Uterus (tissue), 2 donors: ENCODE measurements at regions not wholly inside any gene's neighbourhood (a gene's known extent, or its start where the extent isn't known, plus 50 kb on each side); places are given as distances from the start of the nearest gene placed in this dataset.

Source experiments
- POLR2A ChIP-seq, 2 donors: fragments of 450-650 bp; IDR thresholded peaks; one replicate each; pipeline ENCODE4 v1.6.1; 2016; ENCODE audit warnings: antibody characterized with exemption in 2 of 2, mild to moderate bottlenecking in 1 of 2, moderate library complexity in 1 of 2
- TF ChIP-seq, protein P1 (sequence below), 4 experiments: fragments of 200-600 bp in 2 of 4; fragments of 450-650 bp in 2 of 4; sonication (generic) in 2 of 4; IDR thresholded peaks; one replicate each; pipeline ENCODE4 v1.5.1; 2016 to 2019; ENCODE audit warnings: antibody characterized with exemption in 4 of 4, mild to moderate bottlenecking in 2 of 4, moderate library complexity in 1 of 4

- TF ChIP-seq, protein P1, sequence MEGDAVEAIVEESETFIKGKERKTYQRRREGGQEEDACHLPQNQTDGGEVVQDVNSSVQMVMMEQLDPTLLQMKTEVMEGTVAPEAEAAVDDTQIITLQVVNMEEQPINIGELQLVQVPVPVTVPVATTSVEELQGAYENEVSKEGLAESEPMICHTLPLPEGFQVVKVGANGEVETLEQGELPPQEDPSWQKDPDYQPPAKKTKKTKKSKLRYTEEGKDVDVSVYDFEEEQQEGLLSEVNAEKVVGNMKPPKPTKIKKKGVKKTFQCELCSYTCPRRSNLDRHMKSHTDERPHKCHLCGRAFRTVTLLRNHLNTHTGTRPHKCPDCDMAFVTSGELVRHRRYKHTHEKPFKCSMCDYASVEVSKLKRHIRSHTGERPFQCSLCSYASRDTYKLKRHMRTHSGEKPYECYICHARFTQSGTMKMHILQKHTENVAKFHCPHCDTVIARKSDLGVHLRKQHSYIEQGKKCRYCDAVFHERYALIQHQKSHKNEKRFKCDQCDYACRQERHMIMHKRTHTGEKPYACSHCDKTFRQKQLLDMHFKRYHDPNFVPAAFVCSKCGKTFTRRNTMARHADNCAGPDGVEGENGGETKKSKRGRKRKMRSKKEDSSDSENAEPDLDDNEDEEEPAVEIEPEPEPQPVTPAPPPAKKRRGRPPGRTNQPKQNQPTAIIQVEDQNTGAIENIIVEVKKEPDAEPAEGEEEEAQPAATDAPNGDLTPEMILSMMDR (IDR thresholded peaks at IDR 0.05): no peak
- no peak for TF ChIP-seq POLR2A (IDR thresholded peaks at IDR 0.05)
Measured at GRCh38 chr6:87772597-87773530, 70.8 kb upstream of the AKIRIN2 start.
